ENCODE measurements at regions not wholly inside any gene's neighbourhood (a gene's known extent, or its start where the extent isn't known, plus 50 kb on each side); places are given as distances from the start of the nearest gene placed in this dataset.

DNA sequence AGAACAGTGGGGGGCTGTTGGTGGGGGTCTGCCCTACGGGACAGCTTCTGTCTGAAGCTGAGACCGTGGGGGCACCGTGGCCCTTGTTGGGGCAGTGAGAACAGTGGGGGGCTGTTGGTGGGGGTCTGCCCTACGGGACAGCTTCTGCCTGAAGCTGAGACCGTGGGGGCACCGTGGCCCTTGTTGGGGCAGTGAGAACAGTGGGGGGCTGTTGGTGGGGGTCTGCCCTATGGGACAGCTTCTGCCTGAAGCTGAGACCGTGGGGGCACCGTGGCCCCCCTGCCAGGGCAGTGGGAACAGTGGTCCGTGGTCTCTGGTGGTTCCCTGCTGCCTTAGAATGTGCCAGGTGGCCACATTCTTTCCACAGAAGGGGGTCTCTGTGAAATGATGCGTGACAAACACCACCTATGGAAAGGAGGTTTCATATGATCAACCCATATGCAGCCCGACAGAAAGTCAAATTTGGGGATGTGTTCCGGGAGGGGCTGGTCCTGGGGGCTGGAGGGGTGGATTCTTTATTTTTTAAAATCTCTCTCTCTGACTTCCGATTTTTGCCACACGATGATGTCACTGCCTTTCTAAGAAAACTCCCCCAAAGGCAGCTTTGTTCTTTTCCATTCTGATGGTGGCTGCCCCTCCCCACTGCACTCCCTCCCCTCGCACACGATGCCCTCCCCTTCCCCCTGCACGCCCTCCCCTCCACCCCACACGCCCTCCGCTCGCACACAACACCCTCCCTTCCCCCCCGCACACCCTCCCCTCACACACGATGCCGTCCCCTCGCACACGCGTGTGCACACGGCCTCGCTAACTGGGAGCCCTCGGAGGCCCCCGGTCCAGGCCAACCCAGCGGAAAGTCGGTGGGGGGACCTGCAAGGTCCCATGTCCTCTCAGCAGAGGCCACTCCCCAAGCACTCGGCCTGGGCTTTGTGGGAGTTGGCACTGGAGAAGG, 1186.5 kb downstream of the BRD1 start:
- peaks cover 0 to under 1% of the 10 kb centered on the region in 2 experiments for H3K4me1 ChIP-seq (ENCODE audit: control insufficient read depth in 1 of 2, extremely low read depth in 1 of 2, insufficient read depth in 2 of 2, low read length in 2 of 2)
- no peaks in the 10 kb centered on the region for H3K9me3 ChIP-seq
- no peak overlapping the region for H3K27ac ChIP-seq (ENCODE audit: low read length)
- H3K27ac Mint-ChIP-seq = no peak overlapping the region
- H3K27me3 Mint-ChIP-seq = no peaks in the 10 kb centered on the region
- H3K4me3 ChIP-seq (ENCODE audit: control insufficient read depth in 1 of 2, extremely low read depth in 1 of 2, low read length in 1 of 2) = no peak overlapping the region
- DNase-seq (no peak), ATAC-seq (replicated peaks in 1 of 4) (no peak)
- POLR2A ChIA-PET = no interaction called here
- H3K27me3 ChIP-seq (replicated peaks in 1 of 2; ENCODE audit: control insufficient read depth in 2 of 2, extremely low read depth in 1 of 2, insufficient read depth in 2 of 2, low read length in 1 of 2) = peaks cover 0 to 13% of the 10 kb centered on the region in 2 experiments
- no peaks in the 10 kb centered on the region for H3K36me3 Mint-ChIP-seq
- H3K36me3 ChIP-seq (ENCODE audit: control insufficient read depth in 2 of 2, extremely low read depth in 1 of 2, insufficient read depth in 1 of 2, low read length in 1 of 2) = no peaks in the 10 kb centered on the region
- peaks cover 2 to 6% (median 5%) of the 10 kb centered on the region in 3 donors for H3K4me1 Mint-ChIP-seq
- 75% methylated on average over 14 of the region's 33 CpGs for WGBS (ENCODE audit: insufficient coverage)
- no peaks in the 10 kb centered on the region for H3K9me3 Mint-ChIP-seq
- CTCF ChIA-PET = no interaction called here
- no peak overlapping the region for H3K4me3 Mint-ChIP-seq

DNA sequence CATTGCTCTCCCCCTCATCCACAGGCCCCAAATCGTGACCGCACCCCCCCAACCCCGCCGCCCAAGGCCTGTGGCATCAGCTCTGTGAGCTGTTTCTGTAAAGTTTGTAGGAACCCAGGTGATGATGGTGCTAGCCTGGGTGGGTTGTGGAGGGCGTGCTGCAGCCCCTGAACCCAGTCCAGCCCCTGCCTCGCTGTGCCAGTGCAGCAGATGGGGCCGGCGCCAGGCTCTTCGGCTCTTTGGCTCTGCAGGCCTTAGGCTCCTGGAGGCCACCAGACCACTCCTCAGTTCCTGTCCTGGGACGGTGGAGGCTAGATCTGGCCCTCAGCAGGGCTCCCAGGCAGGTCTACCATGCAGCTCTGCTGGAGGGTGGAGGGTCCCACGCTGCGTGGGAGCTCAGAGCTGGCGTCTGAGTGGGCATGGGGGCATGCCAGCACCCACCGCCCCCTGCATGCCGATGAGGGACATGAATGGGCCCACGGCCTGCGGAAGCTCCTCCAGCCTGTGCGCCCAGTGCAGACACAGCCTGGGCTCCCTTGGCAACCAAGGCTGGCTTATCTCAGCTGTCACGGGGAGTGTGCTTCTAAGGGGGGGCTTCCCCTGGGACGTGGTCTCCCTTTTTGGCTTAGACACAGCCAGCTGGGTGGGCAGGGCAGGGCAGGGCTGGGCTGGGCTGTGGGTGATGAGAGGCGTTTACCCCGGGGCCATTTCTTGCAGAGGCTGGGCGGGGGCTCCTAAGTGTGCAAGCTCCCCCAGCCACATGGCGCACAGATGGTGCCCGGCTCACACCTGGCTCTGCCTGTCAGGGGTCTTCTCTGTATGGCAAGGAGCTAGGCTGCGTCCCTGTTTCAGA, 1187.6 kb downstream of the BRD1 start:
- ATAC-seq (replicated peaks in 1 of 4) (no peak), DNase-seq (no peak)
- no peaks in the 10 kb centered on the region for H3K27me3 Mint-ChIP-seq
- no peak overlapping the region for H3K27ac Mint-ChIP-seq
- Histone ChIP-seq H3K4me1 (ENCODE audit: control insufficient read depth in 1 of 2, extremely low read depth in 1 of 2, insufficient read depth in 2 of 2, low read length in 2 of 2) (peaks cover 0 to 11% of the 10 kb centered on the region in 2 experiments), H3K27ac (ENCODE audit: low read length) (no peak overlapping the region), H3K9me3 (no peaks in the 10 kb centered on the region), H3K36me3 (ENCODE audit: control insufficient read depth in 2 of 2, extremely low read depth in 1 of 2, insufficient read depth in 1 of 2, low read length in 1 of 2) (no peaks in the 10 kb centered on the region), H3K4me3 (ENCODE audit: control insufficient read depth in 1 of 2, extremely low read depth in 1 of 2, low read length in 1 of 2) (no peak overlapping the region), H3K27me3 (replicated peaks in 1 of 2; ENCODE audit: control insufficient read depth in 2 of 2, extremely low read depth in 1 of 2, insufficient read depth in 2 of 2, low read length in 1 of 2) (peaks cover 0 to 18% of the 10 kb centered on the region in 2 experiments)
- ChIA-PET CTCF (no interaction called here), POLR2A (no interaction called here)
- peaks cover 8 to 13% (median 12%) of the 10 kb centered on the region in 3 donors for H3K4me1 Mint-ChIP-seq
- WGBS (ENCODE audit: insufficient coverage) = 74% methylated on average over 17 of the region's 26 CpGs
- no peaks in the 10 kb centered on the region for H3K9me3 Mint-ChIP-seq
- H3K4me3 Mint-ChIP-seq = no peak overlapping the region
- H3K36me3 Mint-ChIP-seq = no peaks in the 10 kb centered on the region

DNA sequence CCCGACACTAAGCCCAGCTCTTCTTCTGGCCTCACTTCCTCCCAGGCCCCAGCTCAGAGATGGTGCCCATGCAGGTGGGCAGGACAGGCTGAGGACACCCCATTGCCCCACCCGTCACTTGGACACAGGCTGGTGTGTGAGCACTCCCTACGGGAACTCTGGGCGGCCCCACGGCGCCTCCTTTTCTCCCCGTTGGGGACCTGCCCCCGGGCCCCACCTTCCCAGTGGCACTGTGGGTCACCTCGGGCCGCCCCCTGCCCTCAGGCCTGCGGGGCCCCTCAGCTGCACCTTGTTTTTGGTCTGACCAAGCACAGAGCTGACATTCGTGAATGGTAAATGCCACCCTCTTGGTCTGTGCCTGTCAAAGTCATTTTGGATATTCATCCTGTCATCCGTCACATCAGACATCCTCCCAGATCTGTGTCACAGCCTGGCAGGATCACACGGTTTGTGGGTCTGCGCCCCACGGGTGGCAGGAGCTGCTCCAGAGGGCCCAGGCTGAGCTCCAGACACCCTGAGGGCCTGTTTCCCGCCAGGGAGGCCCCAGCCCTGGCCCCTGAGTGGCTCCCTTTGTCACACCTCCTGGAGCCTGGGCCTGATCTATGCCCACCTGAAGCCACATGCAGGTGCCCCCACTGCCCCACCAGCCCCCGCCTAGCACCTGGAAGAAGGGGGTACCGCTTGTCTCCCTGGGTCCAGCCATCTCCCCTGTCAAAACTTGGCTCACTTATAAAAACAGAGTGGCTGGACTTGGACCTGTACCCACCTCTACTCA, 1188.5 kb downstream of the BRD1 start:
- Histone ChIP-seq H3K4me3 (ENCODE audit: control insufficient read depth in 1 of 2, extremely low read depth in 1 of 2, low read length in 1 of 2) (no peak overlapping the region), H3K27ac (ENCODE audit: low read length) (no peak overlapping the region), H3K9me3 (no peaks in the 10 kb centered on the region), H3K36me3 (ENCODE audit: control insufficient read depth in 2 of 2, extremely low read depth in 1 of 2, insufficient read depth in 1 of 2, low read length in 1 of 2) (no peaks in the 10 kb centered on the region), H3K27me3 (replicated peaks in 1 of 2; ENCODE audit: control insufficient read depth in 2 of 2, extremely low read depth in 1 of 2, insufficient read depth in 2 of 2, low read length in 1 of 2) (peaks cover 0 to 20% of the 10 kb centered on the region in 2 experiments), H3K4me1 (ENCODE audit: control insufficient read depth in 1 of 2, extremely low read depth in 1 of 2, insufficient read depth in 2 of 2, low read length in 2 of 2) (peaks cover 0 to 13% of the 10 kb centered on the region in 2 experiments)
- Mint-ChIP-seq H3K36me3 (no peaks in the 10 kb centered on the region), H3K27me3 (no peaks in the 10 kb centered on the region), H3K27ac (no peak overlapping the region), H3K4me3 (no peak overlapping the region), H3K4me1 (peaks cover 8 to 13% (median 12%) of the 10 kb centered on the region in 3 donors), H3K9me3 (no peaks in the 10 kb centered on the region)
- DNase-seq (no peak), ATAC-seq (replicated peaks in 1 of 4) (no peak)
- ChIA-PET CTCF (no interaction called here), POLR2A (no interaction called here)
- WGBS (ENCODE audit: insufficient coverage) = 82% methylated on average over 19 of the region's 19 CpGs

DNA sequence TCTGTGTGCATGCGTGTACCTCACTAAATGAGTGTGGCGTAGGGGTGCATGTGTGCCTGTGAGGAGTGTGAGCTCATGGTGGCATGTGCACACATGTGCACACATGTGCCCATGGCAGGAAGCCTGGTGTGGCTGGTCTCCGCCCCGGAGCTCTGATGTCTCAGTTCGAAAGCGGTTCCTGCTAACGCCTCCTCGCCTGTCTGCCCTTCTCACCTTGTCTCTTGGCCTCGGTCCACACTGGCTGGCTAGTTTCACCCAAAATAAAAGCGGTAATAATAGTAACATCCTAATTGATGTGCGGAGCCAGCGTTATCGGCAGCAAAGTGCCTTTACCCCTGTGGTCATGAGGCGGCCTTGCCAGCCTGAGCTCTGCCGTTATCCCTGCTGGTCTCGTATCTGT, 1190.4 kb downstream of the BRD1 start:
- ChIA-PET POLR2A (no interaction called here), CTCF (no interaction called here)
- no peaks in the 10 kb centered on the region for H3K9me3 ChIP-seq
- Mint-ChIP-seq H3K4me1 (peaks cover 8 to 13% (median 12%) of the 10 kb centered on the region in 3 donors), H3K27ac (no peak overlapping the region), H3K4me3 (no peak overlapping the region), H3K27me3 (no peaks in the 10 kb centered on the region), H3K9me3 (no peaks in the 10 kb centered on the region), H3K36me3 (no peaks in the 10 kb centered on the region)
- H3K4me3 ChIP-seq (ENCODE audit: control insufficient read depth in 1 of 2, extremely low read depth in 1 of 2, low read length in 1 of 2) = no peak overlapping the region
- ATAC-seq (replicated peaks in 1 of 4) (no peak), DNase-seq (no peak)
- H3K27me3 ChIP-seq (replicated peaks in 1 of 2; ENCODE audit: control insufficient read depth in 2 of 2, extremely low read depth in 1 of 2, insufficient read depth in 2 of 2, low read length in 1 of 2) = peaks cover 0 to 25% of the 10 kb centered on the region in 2 experiments
- peaks cover 0 to 13% of the 10 kb centered on the region in 2 experiments for H3K4me1 ChIP-seq (ENCODE audit: control insufficient read depth in 1 of 2, extremely low read depth in 1 of 2, insufficient read depth in 2 of 2, low read length in 2 of 2)
- 93% methylated on average over 15 of the region's 16 CpGs for WGBS (ENCODE audit: insufficient coverage)
- no peaks in the 10 kb centered on the region for H3K36me3 ChIP-seq (ENCODE audit: control insufficient read depth in 2 of 2, extremely low read depth in 1 of 2, insufficient read depth in 1 of 2, low read length in 1 of 2)
- H3K27ac ChIP-seq (ENCODE audit: low read length) = no peak overlapping the region

DNA sequence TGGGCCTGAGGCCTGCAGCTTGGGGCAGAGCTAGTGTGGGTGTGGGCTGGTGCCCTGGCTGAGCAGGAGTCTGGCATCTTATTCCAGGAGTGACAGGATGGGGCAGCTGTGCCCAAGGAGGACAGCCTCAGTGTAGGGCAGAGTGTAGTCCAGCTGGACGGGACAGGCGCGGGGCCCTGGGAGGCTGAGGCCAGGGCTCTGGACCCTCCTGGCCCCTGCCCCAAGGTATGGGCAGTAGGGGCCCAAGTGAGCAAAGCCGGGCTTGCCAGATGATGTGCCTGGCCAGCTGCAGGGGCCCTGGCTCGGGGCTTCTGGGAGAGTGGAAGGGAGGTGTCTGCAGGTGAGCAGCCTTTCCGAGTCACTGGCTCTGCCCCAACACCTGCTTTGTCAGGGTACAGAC, 1190.9 kb downstream of the BRD1 start:
- Mint-ChIP-seq H3K9me3 (no peaks in the 10 kb centered on the region), H3K36me3 (no peaks in the 10 kb centered on the region), H3K27ac (no peak overlapping the region), H3K4me3 (no peak overlapping the region), H3K27me3 (no peaks in the 10 kb centered on the region), H3K4me1 (peaks cover 8 to 13% (median 12%) of the 10 kb centered on the region in 3 donors)
- DNase-seq = no peak
- H3K27me3 ChIP-seq (replicated peaks in 1 of 2; ENCODE audit: control insufficient read depth in 2 of 2, extremely low read depth in 1 of 2, insufficient read depth in 2 of 2, low read length in 1 of 2) = peaks cover 0 to 28% of the 10 kb centered on the region in 2 experiments
- POLR2A ChIA-PET = no interaction called here
- H3K9me3 ChIP-seq = no peaks in the 10 kb centered on the region
- WGBS (ENCODE audit: insufficient coverage) = 91% methylated on average over 6 of the region's 6 CpGs
- H3K4me3 ChIP-seq (ENCODE audit: control insufficient read depth in 1 of 2, extremely low read depth in 1 of 2, low read length in 1 of 2) = no peak overlapping the region
- no peaks in the 10 kb centered on the region for H3K36me3 ChIP-seq (ENCODE audit: control insufficient read depth in 2 of 2, extremely low read depth in 1 of 2, insufficient read depth in 1 of 2, low read length in 1 of 2)
- CTCF ChIA-PET = no interaction called here
- no peak overlapping the region for H3K27ac ChIP-seq (ENCODE audit: low read length)
- H3K4me1 ChIP-seq (ENCODE audit: control insufficient read depth in 1 of 2, extremely low read depth in 1 of 2, insufficient read depth in 2 of 2, low read length in 2 of 2) = peaks cover 0 to 13% of the 10 kb centered on the region in 2 experiments
- ATAC-seq (replicated peaks in 1 of 4) = no peak

DNA sequence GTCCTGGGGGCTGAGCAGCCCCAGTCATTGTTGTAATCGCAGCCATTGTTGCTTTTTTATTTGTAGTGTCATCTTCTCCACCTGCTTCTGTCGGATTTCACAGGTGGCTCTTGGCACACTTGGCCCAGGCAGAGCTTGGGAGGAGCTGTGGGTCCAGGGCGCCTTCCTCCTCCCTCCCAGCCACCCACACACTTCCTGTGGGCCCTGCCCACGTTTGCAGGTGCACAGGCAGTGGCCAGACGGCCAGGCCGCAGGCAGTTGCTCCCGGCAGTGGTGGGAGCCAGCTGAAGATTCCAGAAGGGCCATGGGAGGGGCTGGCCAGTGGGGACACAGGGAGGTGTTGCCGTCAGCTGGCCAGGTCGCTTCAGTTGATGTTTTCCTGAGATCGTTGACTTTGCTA, 1191.9 kb downstream of the BRD1 start:
- Mint-ChIP-seq H3K36me3 (no peaks in the 10 kb centered on the region), H3K27me3 (no peaks in the 10 kb centered on the region), H3K9me3 (no peaks in the 10 kb centered on the region), H3K4me3 (no peak overlapping the region), H3K27ac (no peak overlapping the region), H3K4me1 (peaks cover 8 to 13% (median 12%) of the 10 kb centered on the region in 3 donors)
- no peak overlapping the region for H3K4me3 ChIP-seq (ENCODE audit: control insufficient read depth in 1 of 2, extremely low read depth in 1 of 2, low read length in 1 of 2)
- 20% methylated on average over 2 of the region's 10 CpGs for WGBS (ENCODE audit: insufficient coverage)
- ATAC-seq (replicated peaks in 1 of 4) = no peak
- H3K36me3 ChIP-seq (ENCODE audit: control insufficient read depth in 2 of 2, extremely low read depth in 1 of 2, insufficient read depth in 1 of 2, low read length in 1 of 2) = no peaks in the 10 kb centered on the region
- peaks cover 0 to 13% of the 10 kb centered on the region in 2 experiments for H3K4me1 ChIP-seq (ENCODE audit: control insufficient read depth in 1 of 2, extremely low read depth in 1 of 2, insufficient read depth in 2 of 2, low read length in 2 of 2)
- POLR2A ChIA-PET = no interaction called here
- H3K9me3 ChIP-seq = no peaks in the 10 kb centered on the region
- H3K27me3 ChIP-seq (replicated peaks in 1 of 2; ENCODE audit: control insufficient read depth in 2 of 2, extremely low read depth in 1 of 2, insufficient read depth in 2 of 2, low read length in 1 of 2) = peaks cover 0 to 26% of the 10 kb centered on the region in 2 experiments
- DNase-seq = no peak
- H3K27ac ChIP-seq (ENCODE audit: low read length) = no peak overlapping the region
- CTCF ChIA-PET = no interaction called here

Measured in T-cell (primary cell).